Mesothelial cell of epicardium (in vitro differentiated cells): ENCODE measurements at regions not wholly inside any gene's neighbourhood (a gene's known extent, or its start where the extent isn't known, plus 50 kb on each side); places are given as distances from the start of the nearest gene placed in this dataset.

Experiments
- DNase-seq, 2 experiments: peaks; one replicate each; pipeline ENCODE4 v3.0.0; 2021; ENCODE audit warnings: low spot score in 2 of 2; ENCODE audit not compliant: unreplicated experiment in 2 of 2
- H3K27ac Mint-ChIP-seq: 2 replicates; pipeline ENCODE4 v1.8.0; 2021; ENCODE audit warnings: mixed read lengths
- H3K27me3 Mint-ChIP-seq: 2 replicates; pipeline ENCODE4 v1.8.0; 2021; ENCODE audit warnings: low read depth, mixed read lengths
- H3K36me3 Mint-ChIP-seq: 2 replicates; pipeline ENCODE4 v1.8.0; 2021; ENCODE audit warnings: mixed read lengths
- H3K4me1 Mint-ChIP-seq: 2 replicates; pipeline ENCODE4 v1.8.0; 2021; ENCODE audit warnings: mixed read lengths
- H3K4me3 Mint-ChIP-seq: 2 replicates; pipeline ENCODE4 v1.8.0; 2021; ENCODE audit warnings: mild to moderate bottlenecking, moderate library complexity, mixed read lengths
- H3K9me3 Mint-ChIP-seq: 2 replicates; pipeline ENCODE4 v1.8.0; 2021; ENCODE audit warnings: mixed read lengths
- CTCF ChIP-seq: fragments of 200-600 bp; sonication (generic); IDR thresholded peaks from one replicate; pipeline ENCODE4 v1.5.0; 2021; ENCODE audit warnings: antibody characterized with exemption; ENCODE audit not compliant: unreplicated experiment

GRCh38 chr4:144399927-144400326 is 246.0 kb upstream of the HHIP start:
- H3K4me3 Mint-ChIP-seq: no peak overlapping the region
- H3K27ac Mint-ChIP-seq: no peak overlapping the region
- peaks cover 7% of the 10 kb centered on the region for H3K9me3 Mint-ChIP-seq
- no peak for DNase-seq
- peaks cover 5% of the 10 kb centered on the region for H3K4me1 Mint-ChIP-seq
- H3K36me3 Mint-ChIP-seq: no peaks in the 10 kb centered on the region
- H3K27me3 Mint-ChIP-seq: no peaks in the 10 kb centered on the region
- TF ChIP-seq CTCF: no peak

GRCh38 chr4:144402176-144402575 is 243.8 kb upstream of the HHIP start:
- no peak overlapping the region for H3K27ac Mint-ChIP-seq

GRCh38 chr4:144402999-144403398 is 243.0 kb upstream of the HHIP start:
- H3K4me1 Mint-ChIP-seq: peaks cover 5% of the 10 kb centered on the region
- H3K36me3 Mint-ChIP-seq: no peaks in the 10 kb centered on the region
- no peak overlapping the region for H3K27ac Mint-ChIP-seq
- no peak overlapping the region for H3K4me3 Mint-ChIP-seq
- TF ChIP-seq CTCF: no peak
- peaks cover 7% of the 10 kb centered on the region for H3K9me3 Mint-ChIP-seq
- DNase-seq: no peak
- no peaks in the 10 kb centered on the region for H3K27me3 Mint-ChIP-seq

More at GRCh38 chr4:144402176-144402575, 243.8 kb upstream of the HHIP start:
- peaks cover 7% of the 10 kb centered on the region for H3K9me3 Mint-ChIP-seq
- DNase-seq: no peak
- H3K4me1 Mint-ChIP-seq: peaks cover 5% of the 10 kb centered on the region
- H3K27me3 Mint-ChIP-seq: no peaks in the 10 kb centered on the region
- no peak for TF ChIP-seq CTCF
- H3K36me3 Mint-ChIP-seq: no peaks in the 10 kb centered on the region
- no peak overlapping the region for H3K4me3 Mint-ChIP-seq

- TF ChIP-seq CTCF: no peak
- no peak overlapping the region for H3K27ac Mint-ChIP-seq
- H3K36me3 Mint-ChIP-seq: no peaks in the 10 kb centered on the region
- H3K27me3 Mint-ChIP-seq: no peaks in the 10 kb centered on the region
- no peak for DNase-seq
- H3K4me1 Mint-ChIP-seq: peaks cover 5% of the 10 kb centered on the region
- H3K4me3 Mint-ChIP-seq: no peak overlapping the region
- peaks cover 5% of the 10 kb centered on the region for H3K9me3 Mint-ChIP-seq
These were observed 242.1 kb upstream of the HHIP start for GRCh38 chr4:144403893-144404292.

GRCh38 chr4:144409525-144409924 is 236.4 kb upstream of the HHIP start:
- H3K4me1 Mint-ChIP-seq: no peaks in the 10 kb centered on the region
- peaks cover 3% of the 10 kb centered on the region for H3K9me3 Mint-ChIP-seq
- H3K27ac Mint-ChIP-seq: no peak overlapping the region
- no peak for TF ChIP-seq CTCF
- no peak overlapping the region for H3K4me3 Mint-ChIP-seq
- DNase-seq: no peak
- no peaks in the 10 kb centered on the region for H3K27me3 Mint-ChIP-seq
- H3K36me3 Mint-ChIP-seq: no peaks in the 10 kb centered on the region

- DNase-seq: no peak
- no peaks in the 10 kb centered on the region for H3K27me3 Mint-ChIP-seq
- H3K27ac Mint-ChIP-seq: no peak overlapping the region
- H3K9me3 Mint-ChIP-seq: peaks cover 6% of the 10 kb centered on the region
- TF ChIP-seq CTCF: no peak
- no peaks in the 10 kb centered on the region for H3K4me1 Mint-ChIP-seq
- H3K36me3 Mint-ChIP-seq: no peaks in the 10 kb centered on the region
- H3K4me3 Mint-ChIP-seq: no peak overlapping the region
These were observed 235.6 kb upstream of the HHIP start for GRCh38 chr4:144410230-144410783.
